Thoracic aorta (tissue), 2 donors: ENCODE measurements at regions not wholly inside any gene's neighbourhood (a gene's known extent, or its start where the extent isn't known, plus 50 kb on each side); places are given as distances from the start of the nearest gene placed in this dataset.

ENCODE experiments used
- ATAC-seq: fragments of 150-250 bp; one replicate; pipeline ENCODE4 v1.8.0; 2017; ENCODE audit warnings: low read depth; ENCODE audit not compliant: insufficient number of reproducible peaks, low FRiP score
- DNase-seq: peaks from one replicate; pipeline ENCODE4 v3.0.0-alpha.2; 2020; ENCODE audit warnings: low spot score
- H3K27ac ChIP-seq, 2 donors: fragments of 200-600 bp; sonication (generic); 1 replicate in 1 of 2; 2 replicates in 1 of 2; pipeline ENCODE4 v1.5.1; 2016; ENCODE audit warnings: mild to moderate bottlenecking in 2 of 2, moderate library complexity in 2 of 2
- H3K27me3 ChIP-seq: fragments of 200-600 bp; sonication (generic); replicated peaks from 2 replicates; pipeline ENCODE4 v1.6.0; 2016; ENCODE audit warnings: mild to moderate bottlenecking; ENCODE audit not compliant: insufficient read depth
- H3K36me3 ChIP-seq: fragments of 200-600 bp; sonication (generic); one replicate; pipeline ENCODE4 v1.5.1; 2016
- H3K4me1 ChIP-seq, 2 donors: fragments of 200-600 bp; sonication (generic); 1 replicate in 1 of 2; 2 replicates in 1 of 2; pipeline versions ENCODE4 v1.5.1 to v1.6.0; 2016; ENCODE audit warnings: low read depth in 2 of 2, mild to moderate bottlenecking in 1 of 2; ENCODE audit not compliant: control insufficient read depth in 1 of 2
- H3K4me3 ChIP-seq: fragments of 200-600 bp; sonication (generic); 2 replicates; pipeline ENCODE4 v1.5.1; 2016; ENCODE audit warnings: mild to moderate bottlenecking
- H3K9me3 ChIP-seq: fragments of 200-600 bp; sonication (generic); 2 replicates; pipeline ENCODE4 v1.5.1; 2016
- CTCF ChIP-seq: fragments of 200-600 bp; sonication (generic); IDR thresholded peaks from one replicate; pipeline ENCODE4 v1.5.1; 2019; ENCODE audit warnings: antibody characterized with exemption

GRCh38 chr6:19519941-19520340 is 317.2 kb upstream of the ID4 start:
- Histone ChIP-seq H3K4me3 (no peak overlapping the region), H3K27me3 (no peaks in the 10 kb centered on the region), H3K36me3 (no peaks in the 10 kb centered on the region), H3K4me1 (peaks cover 8 to 22% of the 10 kb centered on the region in 2 donors), H3K27ac (no peak overlapping the region), H3K9me3 (peaks cover 9% of the 10 kb centered on the region)
- no peak for DNase-seq
- no peak for ATAC-seq
- no peak for TF ChIP-seq CTCF

- H3K27ac ChIP-seq = peak overlapping the region in 1 of 2 donors; percentile 12
- DNase-seq (no peak), ATAC-seq (no peak)
These were observed 312.6 kb upstream of the ID4 start for GRCh38 chr6:19524366-19525186.

GRCh38 chr6:19525673-19526072 is 311.5 kb upstream of the ID4 start:
- ATAC-seq = no peak
- Histone ChIP-seq H3K36me3 (no peaks in the 10 kb centered on the region), H3K27ac (no peak overlapping the region), H3K9me3 (no peaks in the 10 kb centered on the region), H3K4me3 (no peak overlapping the region), H3K27me3 (no peaks in the 10 kb centered on the region), H3K4me1 (peaks cover 8 to 31% of the 10 kb centered on the region in 2 donors)
- DNase-seq = no peak
- TF ChIP-seq CTCF = no peak

More at GRCh38 chr6:19524366-19525186, 312.6 kb upstream of the ID4 start:
- Histone ChIP-seq H3K4me3 (no peak overlapping the region), H3K4me1 (peaks cover 8 to 31% of the 10 kb centered on the region in 2 donors), H3K27me3 (no peaks in the 10 kb centered on the region), H3K36me3 (no peaks in the 10 kb centered on the region), H3K9me3 (no peaks in the 10 kb centered on the region)
- TF ChIP-seq CTCF = no peak

- no peaks in the 10 kb centered on the region for H3K9me3 ChIP-seq
- no peaks in the 10 kb centered on the region for H3K27me3 ChIP-seq
- no peak for TF ChIP-seq CTCF
- ATAC-seq = no peak
- H3K4me3 ChIP-seq = no peak overlapping the region
- no peak overlapping the region for H3K27ac ChIP-seq
- peaks cover 22 to 23% of the 10 kb centered on the region in 2 donors for H3K4me1 ChIP-seq
- no peaks in the 10 kb centered on the region for H3K36me3 ChIP-seq
- DNase-seq = no peak
These were observed 307.0 kb upstream of the ID4 start for GRCh38 chr6:19530188-19530587.

- TF ChIP-seq CTCF = no peak
These were observed 301.8 kb upstream of the ID4 start for GRCh38 chr6:19535351-19535750.

More at GRCh38 chr6:19535351-19535750, 301.8 kb upstream of the ID4 start:
- H3K27me3 ChIP-seq = no peaks in the 10 kb centered on the region
- DNase-seq (no peak), ATAC-seq (no peak)
- H3K27ac ChIP-seq = no peak overlapping the region
- H3K9me3 ChIP-seq = no peaks in the 10 kb centered on the region
- no peaks in the 10 kb centered on the region for H3K36me3 ChIP-seq
- no peak overlapping the region for H3K4me3 ChIP-seq
- H3K4me1 ChIP-seq = peaks cover 14 to 24% of the 10 kb centered on the region in 2 donors
